DMS114 treated with DMSO at 0.1 percent for 48 hours (cell line): ENCODE measurements at regions not wholly inside any gene's neighbourhood (a gene's known extent, or its start where the extent isn't known, plus 50 kb on each side); places are given as distances from the start of the nearest gene placed in this dataset.

Experiments
- DNase-seq: peaks from one replicate; lab custom pipeline; 2025; ENCODE audit not compliant: unreplicated experiment; lab: John Stamatoyannopoulos, UW

- DNase-seq: no peak
Measured at GRCh38 chr20:43863821-43864544, 50.7 kb upstream of the TOX2 start.

- DNase-seq: no peak
Measured at GRCh38 chr20:43863330-43863729, 51.3 kb upstream of the TOX2 start.

DNA sequence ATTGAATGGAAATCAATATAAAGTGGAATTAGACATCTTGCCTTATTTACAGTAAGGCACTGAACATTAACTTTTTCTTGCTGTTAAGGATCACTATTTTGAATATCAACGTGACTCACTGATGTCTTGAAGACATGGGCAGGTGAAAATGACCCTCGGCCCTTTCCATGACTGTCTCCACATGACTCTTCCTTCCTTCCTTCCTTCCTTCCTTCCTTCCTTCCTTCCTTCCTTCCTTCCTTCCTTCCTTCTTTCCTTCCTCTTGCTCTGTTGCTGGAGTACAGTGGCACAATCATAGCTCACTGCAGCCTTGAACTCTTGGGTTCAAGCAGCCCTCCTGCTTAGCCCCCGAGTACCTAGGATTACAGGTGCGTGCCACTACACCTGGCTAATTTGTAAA is 52.2 kb upstream of the TOX2 start:
- DNase-seq: no peak

GRCh38 chr20:43859994-43860393 is 54.7 kb upstream of the TOX2 start:
- DNase-seq: no peak

GRCh38 chr20:43857932-43858331 is 56.7 kb upstream of the TOX2 start:
- DNase-seq: no peak

- DNase-seq: no peak
Measured at GRCh38 chr20:43857127-43857526, 57.5 kb upstream of the TOX2 start.

GRCh38 chr20:43855803-43856202 is 58.8 kb upstream of the TOX2 start:
- DNase-seq: no peak

DNA sequence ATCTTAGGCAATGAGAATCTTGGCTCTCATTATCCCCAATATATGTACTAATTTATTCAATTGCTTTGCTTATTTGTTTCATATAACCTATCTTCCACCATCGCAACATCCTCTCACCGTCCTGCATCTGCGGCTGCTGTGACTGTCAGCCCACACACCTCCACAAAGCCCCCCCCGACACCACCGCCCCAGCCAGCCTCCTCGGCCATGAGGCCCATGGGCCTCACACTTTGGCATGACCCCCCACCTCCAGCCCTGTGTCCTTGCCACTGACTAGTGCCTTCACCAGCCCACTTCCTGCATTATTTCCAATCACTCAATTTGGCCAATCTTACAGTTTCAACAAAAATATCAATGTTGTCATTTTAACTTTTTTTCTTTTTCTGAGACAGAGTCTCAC is 60.7 kb upstream of the TOX2 start:
- DNase-seq: no peak

DNA sequence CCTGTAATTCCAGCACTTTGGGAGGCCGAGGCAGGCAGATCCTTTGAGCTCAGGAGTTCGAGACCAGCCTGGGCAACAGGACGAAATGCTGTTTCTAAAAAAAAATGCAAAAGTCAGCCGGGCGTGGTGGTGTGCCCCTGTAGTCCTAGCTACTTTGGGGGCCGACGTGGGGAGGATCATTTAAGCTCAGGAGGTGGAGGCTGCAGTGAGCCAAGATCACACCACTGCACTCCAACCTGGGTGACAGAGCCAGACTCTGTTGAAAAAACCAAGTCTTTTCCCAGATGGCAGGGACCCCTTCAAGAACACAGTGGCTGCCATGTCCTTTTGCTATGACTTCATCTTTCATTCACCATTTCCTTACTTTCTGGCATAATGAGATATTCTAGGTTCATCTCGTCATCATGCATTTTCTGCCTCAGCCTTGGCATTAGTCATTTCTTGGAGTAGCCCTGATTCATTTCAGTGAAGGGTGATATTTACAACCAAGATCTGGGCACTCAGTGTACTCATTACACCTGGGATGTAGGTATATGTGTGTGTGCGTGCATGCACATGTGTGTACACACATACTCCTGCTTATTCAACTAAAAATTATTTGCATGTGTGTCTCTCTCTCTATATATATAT is 61.4 kb upstream of the TOX2 start:
- DNase-seq: no peak

DNA sequence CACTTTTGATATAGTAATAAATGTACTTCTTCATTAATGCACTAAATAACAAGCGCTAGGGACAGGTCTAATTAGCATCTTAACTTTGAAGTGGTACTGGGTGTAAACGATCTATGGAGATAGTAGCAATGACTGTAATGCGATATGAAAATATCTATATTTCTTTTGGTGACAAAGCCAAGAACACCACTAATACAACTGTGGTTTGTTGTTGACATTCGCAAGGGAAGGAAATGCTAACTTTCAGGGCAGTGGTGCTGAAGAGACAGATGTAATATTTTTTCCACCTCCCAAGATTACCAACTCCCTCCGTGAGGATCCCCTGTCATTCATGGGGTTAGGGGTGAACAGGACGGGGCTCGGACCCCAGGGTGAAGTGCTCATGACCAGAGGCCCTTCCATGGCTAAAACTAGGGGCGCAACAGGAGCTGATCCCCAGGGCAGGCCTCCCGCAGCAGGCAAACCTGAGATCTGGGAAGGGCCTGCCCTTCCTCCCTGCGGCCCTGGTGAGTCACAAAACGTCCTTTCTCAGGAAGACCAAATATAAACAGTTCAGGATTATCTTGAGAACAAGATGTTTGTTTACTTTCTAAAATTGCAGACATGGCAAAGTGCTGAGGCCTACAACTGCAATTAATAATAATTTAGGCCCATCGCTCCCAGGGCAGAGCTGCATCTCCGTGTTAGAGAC is 65.0 kb upstream of the TOX2 start:
- no peak for DNase-seq

DNA sequence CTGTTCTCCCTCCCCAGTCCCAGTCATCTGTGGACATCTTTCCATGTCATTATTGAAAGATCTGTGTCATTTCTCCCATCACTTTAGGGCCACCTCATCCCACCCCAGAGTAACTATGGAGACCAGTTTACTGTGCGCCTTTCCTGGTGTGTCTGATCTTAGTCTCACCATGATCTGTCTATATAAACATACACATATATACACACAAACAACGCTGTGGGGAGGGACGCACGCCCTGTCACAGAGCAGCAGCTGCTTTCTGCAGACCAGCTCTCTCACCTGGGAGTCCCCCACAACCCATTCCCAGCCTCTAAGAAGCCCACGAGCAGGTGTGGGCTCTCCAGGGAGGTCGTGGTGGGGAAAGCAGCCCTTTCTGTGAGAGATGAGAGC is 68.1 kb upstream of the TOX2 start:
- no peak for DNase-seq

- DNase-seq: no peak
Measured at GRCh38 chr20:43844778-43845614, 69.7 kb upstream of the TOX2 start.

- DNase-seq: no peak
Measured at GRCh38 chr20:43843965-43844660, 70.5 kb upstream of the TOX2 start.

GRCh38 chr20:43843096-43843964 is 71.3 kb upstream of the TOX2 start:
- DNase-seq: no peak

GRCh38 chr20:43842126-43843020 is 72.3 kb upstream of the TOX2 start:
- no peak for DNase-seq

GRCh38 chr20:43840382-43841070 is 74.1 kb upstream of the TOX2 start:
- peak; percentile 23 for DNase-seq

DNA sequence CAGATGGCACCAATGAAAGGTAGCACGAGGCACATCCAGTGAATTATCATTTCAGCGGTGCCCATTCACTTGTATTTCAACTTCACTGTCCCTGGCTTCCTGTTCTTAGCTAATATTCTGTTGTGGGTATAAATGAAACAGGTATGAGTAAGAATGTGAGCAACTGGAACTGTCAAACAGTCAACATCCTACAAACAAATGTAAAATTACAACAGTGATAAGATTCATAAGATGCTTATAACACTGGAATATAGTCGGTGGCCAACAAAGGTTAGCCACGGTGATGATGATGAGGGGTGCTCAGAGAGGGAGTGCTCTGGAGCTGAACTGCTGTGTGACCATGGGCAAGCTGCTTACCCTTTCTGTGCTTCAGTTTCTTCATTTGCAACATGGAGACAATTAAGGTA is 74.9 kb upstream of the TOX2 start:
- DNase-seq: no peak

- no peak for DNase-seq
Measured at GRCh38 chr20:43838703-43839060, 76.0 kb upstream of the TOX2 start.
